Upper lobe of left lung (tissue), 6 donors: ENCODE measurements at regions not wholly inside any gene's neighbourhood (a gene's known extent, or its start where the extent isn't known, plus 50 kb on each side); places are given as distances from the start of the nearest gene placed in this dataset.

Experiments
- ATAC-seq, 2 donors: fragments of 200-7000 bp; cut with Tn5 transposase; one replicate each; pipeline ENCODE4 v1.9.1; 2022; ENCODE audit warnings: mild to moderate bottlenecking in 2 of 2, moderate library complexity in 2 of 2; ENCODE audit not compliant: low FRiP score in 2 of 2
- DNase-seq, 2 donors: peaks; one replicate each; pipeline ENCODE4 v3.0.0-alpha.2; 2019 to 2020
- H3K27ac ChIP-seq, 4 donors: fragments of 200-600 bp; sonication (generic); one replicate each; pipeline ENCODE4 v1.5.1; 2016 to 2019
- H3K27me3 ChIP-seq, 4 donors: fragments of 200-600 bp; sonication (generic); one replicate each; pipeline ENCODE4 v1.5.1; 2017 to 2019
- H3K36me3 ChIP-seq, 4 donors: fragments of 200-600 bp; sonication (generic); one replicate each; pipeline ENCODE4 v1.5.1; 2016 to 2019
- H3K4me1 ChIP-seq, 4 donors: fragments of 200-600 bp; sonication (generic); one replicate each; pipeline ENCODE4 v1.5.1; 2018 to 2019
- H3K4me3 ChIP-seq, 4 donors: fragments of 200-600 bp; sonication (generic); one replicate each; pipeline ENCODE4 v1.5.1; 2017 to 2019; ENCODE audit warnings: mild to moderate bottlenecking in 2 of 4, moderate library complexity in 1 of 4
- H3K9me3 ChIP-seq, 4 donors: fragments of 200-600 bp; sonication (generic); one replicate each; pipeline ENCODE4 v1.5.1; 2018 to 2019
- EP300 ChIP-seq, 4 donors: sonication (generic); formaldehyde crosslinking; IDR thresholded peaks; one replicate each; pipeline ENCODE4 v1.5.1; 2017; ENCODE audit warnings: antibody characterized with exemption in 4 of 4, control low read depth in 2 of 4
- POLR2A ChIP-seq, 4 donors: fragments of 450-650 bp; IDR thresholded peaks; one replicate each; pipeline ENCODE4 v1.5.1; 2016 to 2017; ENCODE audit warnings: antibody characterized with exemption in 4 of 4, mild to moderate bottlenecking in 2 of 4
- POLR2AphosphoS5 ChIP-seq, 2 donors: sonication (generic); formaldehyde crosslinking; IDR thresholded peaks; one replicate each; pipeline ENCODE4 v1.5.1; 2017; ENCODE audit warnings: antibody characterized with exemption in 2 of 2
- WGBS, 2 donors: methylation state at CpG; one replicate each; pipeline ENCODE4 v1.1.5; 2017 to 2018; 5-methylcytosine and 5-hydroxymethylcytosine counted together
- TF ChIP-seq, protein P1 (sequence below), 6 experiments: fragments of 450-650 bp in 4 of 6; fragments of 200-600 bp in 2 of 6; sonication (generic) in 2 of 6; IDR thresholded peaks; one replicate each; pipeline ENCODE4 v1.5.1; 2016 to 2019; ENCODE audit warnings: antibody characterized with exemption in 6 of 6
- donor health status: DM: no; HTN: no; CAD: no; lungs with moderate emphysema.
- donor health status: DM: no; HTN: yes; CAD: no; lungs with severe emphysema.

DNA sequence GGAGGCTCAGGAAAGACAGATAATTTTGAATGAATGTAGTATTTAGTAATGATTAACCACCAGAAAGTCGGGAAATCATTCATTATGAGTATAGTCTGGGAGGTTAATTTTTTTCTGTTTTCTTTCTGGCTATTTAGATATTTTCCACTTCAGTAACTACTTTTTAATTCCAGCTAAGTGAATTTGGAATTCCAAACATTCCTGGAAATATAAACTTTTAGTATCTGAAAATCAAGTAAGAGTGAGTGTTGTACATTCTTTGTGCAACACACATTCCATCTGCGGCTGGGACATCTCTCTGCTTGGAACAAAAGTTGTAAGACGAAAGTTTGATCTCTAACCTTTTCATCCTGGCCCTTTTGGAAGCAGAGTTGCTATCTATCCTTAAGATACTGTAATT lies 275.7 kb upstream of the SPRED2 start:
- ATAC-seq, result no peak

DNA sequence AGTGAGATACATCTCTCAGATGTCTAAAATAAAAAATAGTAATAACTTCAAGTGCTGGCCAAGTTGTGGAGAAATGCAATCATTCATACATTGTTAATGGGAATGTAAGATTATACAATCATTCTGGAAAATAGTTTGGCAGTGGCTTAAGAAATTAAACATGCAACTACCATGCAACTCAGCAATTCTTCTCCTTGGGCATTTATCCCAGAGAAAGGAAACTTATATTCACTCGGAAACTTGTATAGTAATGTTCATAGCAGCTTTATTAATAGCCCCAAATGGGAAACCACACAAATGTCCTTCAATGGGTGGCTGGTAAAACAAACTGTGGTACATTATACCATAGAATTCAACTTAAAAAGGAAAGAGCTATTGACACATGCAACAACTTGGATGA lies 274.0 kb upstream of the SPRED2 start:
- 73 to 76% methylated on average over 1 of the region's 1 CpG for WGBS, 2 donors
- DNase-seq, result no peak
- TF ChIP-seq POLR2AphosphoS5 (IDR thresholded peaks at IDR 0.05) (no peak), EP300 (IDR thresholded peaks at IDR 0.05) (no peak), POLR2A (IDR thresholded peaks at IDR 0.05) (no peak)
- TF ChIP-seq, protein P1, sequence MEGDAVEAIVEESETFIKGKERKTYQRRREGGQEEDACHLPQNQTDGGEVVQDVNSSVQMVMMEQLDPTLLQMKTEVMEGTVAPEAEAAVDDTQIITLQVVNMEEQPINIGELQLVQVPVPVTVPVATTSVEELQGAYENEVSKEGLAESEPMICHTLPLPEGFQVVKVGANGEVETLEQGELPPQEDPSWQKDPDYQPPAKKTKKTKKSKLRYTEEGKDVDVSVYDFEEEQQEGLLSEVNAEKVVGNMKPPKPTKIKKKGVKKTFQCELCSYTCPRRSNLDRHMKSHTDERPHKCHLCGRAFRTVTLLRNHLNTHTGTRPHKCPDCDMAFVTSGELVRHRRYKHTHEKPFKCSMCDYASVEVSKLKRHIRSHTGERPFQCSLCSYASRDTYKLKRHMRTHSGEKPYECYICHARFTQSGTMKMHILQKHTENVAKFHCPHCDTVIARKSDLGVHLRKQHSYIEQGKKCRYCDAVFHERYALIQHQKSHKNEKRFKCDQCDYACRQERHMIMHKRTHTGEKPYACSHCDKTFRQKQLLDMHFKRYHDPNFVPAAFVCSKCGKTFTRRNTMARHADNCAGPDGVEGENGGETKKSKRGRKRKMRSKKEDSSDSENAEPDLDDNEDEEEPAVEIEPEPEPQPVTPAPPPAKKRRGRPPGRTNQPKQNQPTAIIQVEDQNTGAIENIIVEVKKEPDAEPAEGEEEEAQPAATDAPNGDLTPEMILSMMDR (IDR thresholded peaks at IDR 0.05), result no peak
- Histone ChIP-seq H3K4me3 (no peak overlapping the region), H3K36me3 (no peaks in the 10 kb centered on the region), H3K27me3 (no peaks in the 10 kb centered on the region), H3K4me1 (peaks cover 0 to 3% (median 0%) of the 10 kb centered on the region in 4 donors), H3K9me3 (no peaks in the 10 kb centered on the region), H3K27ac (no peak overlapping the region)
- no peak for ATAC-seq

More for the DNA sequence above, 275.7 kb upstream of the SPRED2 start:
- Histone ChIP-seq H3K27me3 (no peaks in the 10 kb centered on the region), H3K36me3 (no peaks in the 10 kb centered on the region), H3K4me3 (no peak overlapping the region), H3K4me1 (peaks cover 0 to 3% (median 0%) of the 10 kb centered on the region in 4 donors), H3K27ac (no peak overlapping the region), H3K9me3 (no peaks in the 10 kb centered on the region)
- WGBS, 2 donors, result 65 to 67% methylated on average over 3 of the region's 3 CpGs
- TF ChIP-seq POLR2AphosphoS5 (IDR thresholded peaks at IDR 0.05) (no peak), EP300 (IDR thresholded peaks at IDR 0.05) (no peak), POLR2A (IDR thresholded peaks at IDR 0.05) (no peak)
- TF ChIP-seq, protein P1 (IDR thresholded peaks at IDR 0.05), result no peak
- DNase-seq, result no peak

DNA sequence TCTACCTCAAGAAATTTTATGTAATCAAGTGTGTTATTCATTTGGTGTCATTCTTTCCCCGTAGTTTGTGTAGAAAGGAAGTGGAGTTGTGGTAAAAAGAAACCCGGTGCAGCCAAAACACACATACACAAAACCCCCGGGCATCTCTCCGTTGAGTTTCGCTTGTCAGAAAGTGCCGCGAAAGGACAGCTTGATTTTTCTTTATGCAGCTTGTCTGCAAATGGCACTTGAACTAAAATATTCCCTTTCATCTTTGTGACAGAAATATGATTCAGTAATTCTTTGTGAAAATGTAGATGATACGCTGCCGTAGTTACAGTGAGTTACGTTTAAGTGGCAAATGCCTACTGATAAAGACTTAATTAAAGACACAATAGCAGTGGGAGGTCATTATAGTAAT lies 268.8 kb upstream of the SPRED2 start:
- Histone ChIP-seq H3K36me3 (no peaks in the 10 kb centered on the region), H3K4me1 (no peaks in the 10 kb centered on the region), H3K27me3 (no peaks in the 10 kb centered on the region), H3K4me3 (no peak overlapping the region), H3K9me3 (no peaks in the 10 kb centered on the region), H3K27ac (no peak overlapping the region)
- ATAC-seq (no peak), DNase-seq (no peak)
- WGBS, 2 donors, result 92% methylated on average over 10 of the region's 10 CpGs
- TF ChIP-seq POLR2A (IDR thresholded peaks at IDR 0.05) (no peak), POLR2AphosphoS5 (IDR thresholded peaks at IDR 0.05) (no peak), EP300 (IDR thresholded peaks at IDR 0.05) (no peak)
- TF ChIP-seq, protein P1 (IDR thresholded peaks at IDR 0.05), result no peak

DNA sequence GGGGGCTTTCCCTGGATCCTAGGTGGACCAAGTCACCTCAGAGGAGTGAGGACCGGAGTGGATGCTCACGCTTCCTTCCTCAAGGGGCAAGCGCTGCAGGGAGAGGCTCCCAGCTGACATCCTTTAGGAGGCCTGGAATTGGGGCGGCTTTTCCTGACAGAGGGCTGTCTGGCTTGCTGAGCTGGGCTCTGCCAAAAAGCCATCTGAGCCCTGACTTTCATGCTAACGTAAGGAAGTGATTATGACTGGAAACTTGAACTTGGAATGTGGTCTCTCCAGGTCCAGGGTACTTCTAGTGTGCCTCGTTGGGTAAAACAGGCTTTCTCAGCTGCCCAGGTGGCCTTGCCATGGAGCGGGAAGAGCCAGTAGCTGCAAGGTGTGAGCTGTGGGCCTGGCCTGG lies 268.3 kb upstream of the SPRED2 start:
- H3K27me3 ChIP-seq, result no peaks in the 10 kb centered on the region
- no peaks in the 10 kb centered on the region for H3K36me3 ChIP-seq
- no peaks in the 10 kb centered on the region for H3K4me1 ChIP-seq
- H3K9me3 ChIP-seq, result no peaks in the 10 kb centered on the region
- ATAC-seq (peak in 1 of 2 donors; percentile 48), DNase-seq (no peak)
- TF ChIP-seq POLR2AphosphoS5 (IDR thresholded peaks at IDR 0.05), result no peak
- TF ChIP-seq, protein P1 (IDR thresholded peaks at IDR 0.05), result no peak
- no peak for TF ChIP-seq POLR2A (IDR thresholded peaks at IDR 0.05)
- no peak for TF ChIP-seq EP300 (IDR thresholded peaks at IDR 0.05)
- 76% methylated on average over 7 of the region's 7 CpGs; no CpG with 5 or more reads in 1 of the 2 donors for WGBS, 2 donors
- H3K27ac ChIP-seq, result no peak overlapping the region
- no peak overlapping the region for H3K4me3 ChIP-seq

DNA sequence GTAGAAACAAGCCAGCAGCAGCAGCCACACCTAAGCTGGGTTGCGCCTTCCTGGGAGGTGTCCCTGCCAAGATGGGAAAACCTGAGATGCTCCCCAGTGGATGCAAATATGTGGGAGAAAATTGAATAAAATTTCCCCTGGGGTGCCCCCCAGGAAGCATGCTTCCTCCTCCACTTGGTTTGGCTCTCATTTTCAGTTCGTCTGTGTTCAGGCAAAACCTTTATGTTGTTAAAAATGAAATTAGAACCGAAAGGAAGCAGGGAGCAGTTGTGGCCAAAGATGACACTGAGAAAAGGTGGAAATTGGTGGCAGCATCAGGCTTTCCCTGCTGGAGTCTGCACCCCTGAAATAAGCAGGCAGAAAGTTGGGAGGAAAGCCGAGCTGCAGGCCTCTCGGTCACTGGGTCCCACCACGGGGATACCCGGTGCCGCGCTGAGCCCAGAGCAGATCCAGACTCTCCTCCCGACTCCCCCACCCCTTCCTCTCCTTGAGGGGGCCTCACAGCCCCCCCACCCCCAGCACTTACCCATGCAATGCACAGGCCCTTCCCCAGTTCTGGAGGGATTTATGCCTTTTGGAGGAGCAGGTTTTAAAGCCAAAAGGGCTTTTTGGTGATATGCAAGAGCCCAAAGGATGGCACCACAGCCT lies 267.7 kb upstream of the SPRED2 start:
- WGBS, 2 donors, result 85 to 88% methylated on average over 10 of the region's 10 CpGs
- Histone ChIP-seq H3K4me3 (no peak overlapping the region), H3K4me1 (no peaks in the 10 kb centered on the region), H3K27me3 (no peaks in the 10 kb centered on the region), H3K9me3 (no peaks in the 10 kb centered on the region), H3K36me3 (no peaks in the 10 kb centered on the region), H3K27ac (no peak overlapping the region)
- peak in 1 of 2 donors; percentile 8 for ATAC-seq
- DNase-seq, result peak in 1 of 2 donors; percentile 25
- no peak for TF ChIP-seq POLR2AphosphoS5 (IDR thresholded peaks at IDR 0.05)
- TF ChIP-seq EP300 (IDR thresholded peaks at IDR 0.05), result no peak
- TF ChIP-seq, protein P1 (IDR thresholded peaks at IDR 0.05), result no peak
- TF ChIP-seq POLR2A (IDR thresholded peaks at IDR 0.05), result no peak
